Osteoblast (primary cell): ENCODE measurements at regions not wholly inside any gene's neighbourhood (a gene's known extent, or its start where the extent isn't known, plus 50 kb on each side); places are given as distances from the start of the nearest gene placed in this dataset.

Experiments used
- DNase-seq: peaks from one replicate; pipeline ENCODE4 v3.0.0; 2011; ENCODE audit warnings: low spot score, mixed read lengths; ENCODE audit not compliant: insufficient read length; ENCODE audit errors: missing footprints
- H2AFZ ChIP-seq: 2 replicates; pipeline ENCODE4 v1.6.0; 2011; ENCODE audit warnings: mild to moderate bottlenecking, low read length
- H3K27ac ChIP-seq: 2 replicates; pipeline ENCODE4 v1.5.1; 2011; ENCODE audit warnings: mild to moderate bottlenecking, low read depth, low read length, moderate library complexity
- H3K27me3 ChIP-seq: 2 replicates; pipeline ENCODE4 v1.6.0; 2012; ENCODE audit warnings: mild to moderate bottlenecking, control low read depth, inconsistent platforms, low read length, moderate library complexity; ENCODE audit not compliant: insufficient read depth
- H3K36me3 ChIP-seq: 2 replicates; pipeline ENCODE4 v1.5.1; 2011; ENCODE audit warnings: mild to moderate bottlenecking, low read length, control low read depth, moderate library complexity; ENCODE audit not compliant: insufficient read depth
- H3K4me1 ChIP-seq: 2 replicates; pipeline ENCODE4 v1.5.1; 2011; ENCODE audit warnings: mild to moderate bottlenecking, low read length, control low read depth, moderate library complexity; ENCODE audit not compliant: insufficient read depth
- H3K4me2 ChIP-seq: 2 replicates; pipeline ENCODE4 v1.6.0; 2011; ENCODE audit warnings: mild to moderate bottlenecking, low read length; ENCODE audit not compliant: insufficient read depth
- H3K4me3 ChIP-seq: fragments of 200-600 bp; sonication (generic); 3 replicates; pipeline ENCODE4 v1.5.1; 2012; ENCODE audit warnings: mild to moderate bottlenecking, low read length, inconsistent platforms; ENCODE audit not compliant: insufficient read depth
- H3K79me2 ChIP-seq: 2 replicates; pipeline ENCODE4 v1.6.0; 2012; ENCODE audit warnings: mild to moderate bottlenecking, low read length, control low read depth, inconsistent platforms; ENCODE audit not compliant: insufficient read depth
- H3K9me3 ChIP-seq: 2 replicates; pipeline ENCODE4 v1.5.1; 2011; ENCODE audit warnings: low read depth, low read length, control low read depth
- H4K20me1 ChIP-seq: 2 replicates; pipeline ENCODE4 v1.6.0; 2012; ENCODE audit warnings: mild to moderate bottlenecking, low read length, control low read depth; ENCODE audit not compliant: insufficient read depth
- CTCF ChIP-seq: IDR thresholded peaks from 2 replicates; pipeline ENCODE4 v1.5.1; 2011; ENCODE audit warnings: mild to moderate bottlenecking, low read depth, low read length, moderate library complexity; ENCODE audit errors: extremely low read depth

DNA sequence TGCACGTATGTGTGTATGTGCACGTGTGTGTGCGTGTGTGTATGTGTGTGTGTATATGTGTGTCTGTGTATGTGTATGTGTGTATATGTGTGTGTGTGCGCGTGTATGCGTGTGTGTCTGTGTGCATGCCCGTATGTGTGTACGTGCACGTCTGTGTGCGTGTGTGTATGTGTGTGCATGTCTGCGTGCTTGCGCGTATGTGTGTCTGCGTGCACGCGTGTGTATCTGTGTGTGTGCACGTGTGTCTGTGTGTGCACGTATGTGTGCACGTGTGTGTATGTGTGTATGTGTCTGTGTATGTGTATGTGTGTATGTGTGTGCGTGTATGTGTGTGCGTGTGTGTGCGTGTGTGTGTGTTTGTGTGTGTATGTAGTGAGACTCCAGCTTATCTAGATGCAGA, 97.5 kb upstream of the SPATS2L start:
- TF ChIP-seq CTCF, result no peak
- H3K27ac ChIP-seq, result no peak overlapping the region
- DNase-seq, result no peak
- H4K20me1 ChIP-seq, result no peaks in the 10 kb centered on the region
- no peaks in the 10 kb centered on the region for H3K27me3 ChIP-seq
- H3K4me1 ChIP-seq, result no peaks in the 10 kb centered on the region
- H3K4me2 ChIP-seq, result no peak overlapping the region
- H3K4me3 ChIP-seq, result no peak overlapping the region
- no peaks in the 10 kb centered on the region for H3K36me3 ChIP-seq
- no peaks in the 10 kb centered on the region for H3K9me3 ChIP-seq
- no peak overlapping the region for H2AFZ ChIP-seq
- no peaks in the 10 kb centered on the region for H3K79me2 ChIP-seq

GRCh38 chr2:200211643-200212042, 94.8 kb upstream of the SPATS2L start:
- no peaks in the 10 kb centered on the region for H4K20me1 ChIP-seq
- no peak overlapping the region for H3K27ac ChIP-seq
- no peaks in the 10 kb centered on the region for H3K27me3 ChIP-seq
- no peak for TF ChIP-seq CTCF
- H3K4me2 ChIP-seq, result no peak overlapping the region
- no peaks in the 10 kb centered on the region for H3K9me3 ChIP-seq
- H3K79me2 ChIP-seq, result no peaks in the 10 kb centered on the region
- no peak overlapping the region for H3K4me3 ChIP-seq
- no peak for DNase-seq
- no peaks in the 10 kb centered on the region for H3K4me1 ChIP-seq
- no peak overlapping the region for H2AFZ ChIP-seq
- no peaks in the 10 kb centered on the region for H3K36me3 ChIP-seq

DNA sequence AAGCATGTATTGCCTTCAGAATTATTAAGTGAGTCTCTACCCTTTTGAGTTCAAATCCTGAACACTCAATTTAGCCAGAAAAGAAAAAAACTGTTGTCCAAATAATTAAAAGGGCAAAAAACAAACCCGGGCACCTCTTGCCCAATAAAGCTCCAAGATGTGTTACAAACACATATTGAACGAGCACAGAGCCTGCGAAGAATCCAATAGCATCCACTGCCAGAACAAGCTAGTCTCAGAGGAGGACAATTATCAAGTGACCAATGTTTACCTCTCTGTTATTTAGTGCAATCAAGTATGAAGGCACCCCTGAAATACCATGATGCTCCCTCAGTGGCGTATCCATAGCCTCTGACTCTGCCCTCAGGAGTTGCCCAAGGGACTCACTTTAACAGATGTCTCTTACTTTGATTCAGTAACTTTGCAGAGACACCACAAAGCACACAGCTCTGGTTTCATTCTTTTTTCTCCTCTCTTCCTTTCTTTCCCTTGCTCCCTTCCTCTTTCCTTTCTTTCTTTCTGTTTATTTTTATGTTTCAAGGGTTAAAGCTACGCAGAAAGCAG, 93.5 kb upstream of the SPATS2L start:
- Histone ChIP-seq H3K36me3 (no peaks in the 10 kb centered on the region), H3K9me3 (no peaks in the 10 kb centered on the region), H4K20me1 (no peaks in the 10 kb centered on the region), H3K4me1 (no peaks in the 10 kb centered on the region), H3K4me2 (no peak overlapping the region), H3K4me3 (no peak overlapping the region), H3K27me3 (no peaks in the 10 kb centered on the region), H3K27ac (no peak overlapping the region), H3K79me2 (no peaks in the 10 kb centered on the region), H2AFZ (no peak overlapping the region)
- TF ChIP-seq CTCF, result no peak
- DNase-seq, result no peak

GRCh38 chr2:200216310-200216709, 90.2 kb upstream of the SPATS2L start:
- H3K4me3 ChIP-seq, result no peak overlapping the region
- no peaks in the 10 kb centered on the region for H3K4me1 ChIP-seq
- no peak overlapping the region for H3K27ac ChIP-seq
- H3K4me2 ChIP-seq, result no peak overlapping the region
- H4K20me1 ChIP-seq, result no peaks in the 10 kb centered on the region
- H3K9me3 ChIP-seq, result no peaks in the 10 kb centered on the region
- DNase-seq, result no peak
- no peaks in the 10 kb centered on the region for H3K27me3 ChIP-seq
- no peaks in the 10 kb centered on the region for H3K36me3 ChIP-seq
- no peak overlapping the region for H2AFZ ChIP-seq
- H3K79me2 ChIP-seq, result no peaks in the 10 kb centered on the region
- no peak for TF ChIP-seq CTCF
